GF-D8 (cell line): ENCODE measurements at regions not wholly inside any gene's neighbourhood (a gene's known extent, or its start where the extent isn't known, plus 50 kb on each side); places are given as distances from the start of the nearest gene placed in this dataset.
"Not testable (repeated sequence)": the region's sequence is repeated elsewhere in the genome, so short reads cannot be mapped to it uniquely, and the experiment has no call there.

ENCODE experiments used
- DNase-seq: peaks from one replicate; lab custom pipeline; 2025; lab: John Stamatoyannopoulos, UW

- DNase-seq: not testable (repeated sequence)
These were observed 117.3 kb downstream of the PPIAL4A start for GRCh38 chr1:121006826-121007225.

GRCh38 chr1:121007755-121008154 is 118.2 kb downstream of the PPIAL4A start:
- not testable (repeated sequence) for DNase-seq

- not testable (repeated sequence) for DNase-seq
These were observed 119.1 kb downstream of the PPIAL4A start for GRCh38 chr1:121008512-121009215.

GRCh38 chr1:121009216-121010057 is 119.9 kb downstream of the PPIAL4A start:
- not testable (repeated sequence) for DNase-seq

- not testable (repeated sequence) for DNase-seq
These were observed 120.6 kb downstream of the PPIAL4A start for GRCh38 chr1:121010141-121010540.

GRCh38 chr1:121013181-121013580 is 123.6 kb downstream of the PPIAL4A start:
- DNase-seq: not testable (repeated sequence)

GRCh38 chr1:121016182-121017028 is 126.8 kb downstream of the PPIAL4A start:
- not testable (repeated sequence) for DNase-seq

GRCh38 chr1:121019715-121020349 is 130.3 kb downstream of the PPIAL4A start:
- DNase-seq: not testable (repeated sequence)

- DNase-seq: not testable (repeated sequence)
These were observed 131.0 kb downstream of the PPIAL4A start for GRCh38 chr1:121020350-121021236.

GRCh38 chr1:121021716-121022115 is 132.1 kb downstream of the PPIAL4A start:
- DNase-seq: not testable (repeated sequence)

GRCh38 chr1:121032878-121033494 is 143.4 kb downstream of the PPIAL4A start:
- not testable (repeated sequence) for DNase-seq

GRCh38 chr1:121036792-121037191 is 147.2 kb downstream of the PPIAL4A start:
- DNase-seq: not testable (repeated sequence)

- not testable (repeated sequence) for DNase-seq
These were observed 143.2 kb downstream of the FAM72B start for GRCh38 chr1:121040974-121041373.

- not testable (repeated sequence) for DNase-seq
These were observed 142.6 kb downstream of the FAM72B start for GRCh38 chr1:121041497-121041896.

- not testable (repeated sequence) for DNase-seq
These were observed 141.3 kb downstream of the FAM72B start for GRCh38 chr1:121042882-121043281.

GRCh38 chr1:121048293-121048752 is 135.8 kb downstream of the FAM72B start:
- not testable (repeated sequence) for DNase-seq

- not testable (repeated sequence) for DNase-seq
These were observed 135.2 kb downstream of the FAM72B start for GRCh38 chr1:121048769-121049443.

- not testable (repeated sequence) for DNase-seq
These were observed 134.0 kb downstream of the FAM72B start for GRCh38 chr1:121050097-121050496.

- not testable (repeated sequence) for DNase-seq
These were observed 132.9 kb downstream of the FAM72B start for GRCh38 chr1:121051161-121051790.
